Mucosa of descending colon (tissue), 3 donors: ENCODE measurements at regions not wholly inside any gene's neighbourhood (a gene's known extent, or its start where the extent isn't known, plus 50 kb on each side); places are given as distances from the start of the nearest gene placed in this dataset.
A peak's percentile ranks its signal among the peaks of the same experiment; 100 is the strongest.

Experiments
- ATAC-seq: fragments of 200-7000 bp; cut with Tn5 transposase; one replicate; pipeline ENCODE4 v1.9.1; 2020; ENCODE audit warnings: mild to moderate bottlenecking, moderate library complexity
- DNase-seq, 3 donors: peaks; one replicate each; pipeline ENCODE4 v3.0.0-alpha.2; 2020
- H3K36me3 ChIP-seq: fragments of 200-600 bp; one replicate; pipeline ENCODE4 v1.8.0; 2021; ENCODE audit warnings: low read depth, mild to moderate bottlenecking
- H3K4me1 ChIP-seq: fragments of 200-600 bp; one replicate; pipeline ENCODE4 v1.8.0; 2021; ENCODE audit warnings: low read depth, mild to moderate bottlenecking
- H3K4me3 ChIP-seq: fragments of 200-600 bp; one replicate; pipeline ENCODE4 v1.8.0; 2021; ENCODE audit warnings: mild to moderate bottlenecking
- H3K9me3 ChIP-seq: fragments of 200-600 bp; one replicate; pipeline ENCODE4 v1.8.0; 2021; ENCODE audit warnings: mild to moderate bottlenecking
- intact Hi-C, 2 donors: fragments of 100-400 bp; cut with DNase I in 1 of 2; cut with micrococcal nuclease in 1 of 2; formaldehyde crosslinking; loops; one replicate each; pipeline versions ENCODE4 v1.11.0 to v1.11.1; 2022; cut with DNase I, micrococcal nuclease
- TF ChIP-seq, protein P1 (sequence below): fragments of 200-600 bp; IDR thresholded peaks from one replicate; pipeline ENCODE4 v1.8.0; 2022; ENCODE audit warnings: antibody characterized with exemption, mild to moderate bottlenecking
- donor health status: DM: no; HTN: no; CAD: no; lungs with moderate emphysema.
- donor health status: DM: no; HTN: no; CAD: no.
- donor health status: DM: no; HTN: yes; CAD: no.

GRCh38 chr20:19074356-19074755, 138.1 kb upstream of the SLC24A3 start:
- Histone ChIP-seq H3K36me3 (no peaks in the 10 kb centered on the region), H3K4me1 (no peaks in the 10 kb centered on the region), H3K4me3 (no peak overlapping the region), H3K9me3 (no peaks in the 10 kb centered on the region)
- no peak for DNase-seq
- intact Hi-C loops, result no loop called here
- TF ChIP-seq, protein P1, sequence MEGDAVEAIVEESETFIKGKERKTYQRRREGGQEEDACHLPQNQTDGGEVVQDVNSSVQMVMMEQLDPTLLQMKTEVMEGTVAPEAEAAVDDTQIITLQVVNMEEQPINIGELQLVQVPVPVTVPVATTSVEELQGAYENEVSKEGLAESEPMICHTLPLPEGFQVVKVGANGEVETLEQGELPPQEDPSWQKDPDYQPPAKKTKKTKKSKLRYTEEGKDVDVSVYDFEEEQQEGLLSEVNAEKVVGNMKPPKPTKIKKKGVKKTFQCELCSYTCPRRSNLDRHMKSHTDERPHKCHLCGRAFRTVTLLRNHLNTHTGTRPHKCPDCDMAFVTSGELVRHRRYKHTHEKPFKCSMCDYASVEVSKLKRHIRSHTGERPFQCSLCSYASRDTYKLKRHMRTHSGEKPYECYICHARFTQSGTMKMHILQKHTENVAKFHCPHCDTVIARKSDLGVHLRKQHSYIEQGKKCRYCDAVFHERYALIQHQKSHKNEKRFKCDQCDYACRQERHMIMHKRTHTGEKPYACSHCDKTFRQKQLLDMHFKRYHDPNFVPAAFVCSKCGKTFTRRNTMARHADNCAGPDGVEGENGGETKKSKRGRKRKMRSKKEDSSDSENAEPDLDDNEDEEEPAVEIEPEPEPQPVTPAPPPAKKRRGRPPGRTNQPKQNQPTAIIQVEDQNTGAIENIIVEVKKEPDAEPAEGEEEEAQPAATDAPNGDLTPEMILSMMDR, result no peak
- no peak for ATAC-seq

- DNase-seq (peak in 1 of 3 donors; percentile 50), ATAC-seq (peak; percentile 30)
- Histone ChIP-seq H3K4me3 (no peak overlapping the region), H3K4me1 (no peaks in the 10 kb centered on the region), H3K36me3 (no peaks in the 10 kb centered on the region), H3K9me3 (no peaks in the 10 kb centered on the region)
- TF ChIP-seq, protein P1, result no peak
- intact Hi-C loops, result no loop called here
These were observed 137.5 kb upstream of the SLC24A3 start for GRCh38 chr20:19074828-19075516.

DNA sequence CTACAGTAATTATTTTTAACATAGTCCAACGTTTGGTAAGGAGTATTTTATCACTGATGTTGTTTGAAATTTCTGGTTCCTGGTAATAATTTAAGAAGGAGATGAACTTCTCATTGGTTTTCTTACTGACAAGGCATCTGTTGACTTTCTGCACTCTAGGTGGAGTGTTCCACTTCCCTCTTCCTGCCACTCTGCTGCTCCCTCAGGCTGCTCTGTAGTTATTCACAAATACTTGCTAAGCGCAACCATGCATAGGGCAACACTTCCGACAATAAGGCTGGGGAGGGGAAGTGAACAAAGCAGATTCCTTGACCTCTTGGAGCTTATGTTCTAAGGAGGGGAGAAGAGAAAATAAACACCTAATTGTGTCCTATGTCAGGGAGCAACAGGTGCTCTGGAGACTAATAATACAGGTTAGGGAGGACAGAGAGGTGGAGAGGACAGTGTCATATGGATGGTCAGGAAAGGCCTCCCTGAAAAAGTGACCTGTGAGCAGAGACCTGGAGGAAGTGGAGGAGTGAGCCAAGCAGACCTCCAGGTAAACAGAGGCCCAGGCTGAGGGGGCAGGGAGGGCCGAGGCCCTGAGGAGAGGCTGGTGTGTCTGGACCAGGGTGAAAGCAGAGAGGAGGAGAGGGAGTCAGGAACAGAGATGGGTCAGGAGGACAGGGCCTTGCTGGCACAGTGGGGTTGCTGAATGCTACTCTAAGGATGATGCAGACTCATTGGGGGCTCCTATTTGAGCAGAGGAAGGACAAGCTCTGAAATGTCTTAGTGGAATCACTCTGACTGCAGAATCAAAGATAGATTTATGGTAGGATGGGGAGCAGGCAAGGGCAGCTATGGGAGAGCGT, 134.8 kb upstream of the SLC24A3 start:
- Histone ChIP-seq H3K4me1 (no peaks in the 10 kb centered on the region), H3K9me3 (no peaks in the 10 kb centered on the region), H3K4me3 (no peak overlapping the region), H3K36me3 (no peaks in the 10 kb centered on the region)
- peak; percentile 33 for ATAC-seq
- DNase-seq, result no peak
- TF ChIP-seq, protein P1, result no peak
- intact Hi-C loops, result no loop called here

- intact Hi-C loops, result no loop called here
- Histone ChIP-seq H3K4me3 (no peak overlapping the region), H3K4me1 (no peaks in the 10 kb centered on the region), H3K9me3 (no peaks in the 10 kb centered on the region), H3K36me3 (no peaks in the 10 kb centered on the region)
- DNase-seq, result no peak
- ATAC-seq, result no peak
- TF ChIP-seq, protein P1, result no peak
These were observed 133.7 kb upstream of the SLC24A3 start for GRCh38 chr20:19078448-19079373.

DNA sequence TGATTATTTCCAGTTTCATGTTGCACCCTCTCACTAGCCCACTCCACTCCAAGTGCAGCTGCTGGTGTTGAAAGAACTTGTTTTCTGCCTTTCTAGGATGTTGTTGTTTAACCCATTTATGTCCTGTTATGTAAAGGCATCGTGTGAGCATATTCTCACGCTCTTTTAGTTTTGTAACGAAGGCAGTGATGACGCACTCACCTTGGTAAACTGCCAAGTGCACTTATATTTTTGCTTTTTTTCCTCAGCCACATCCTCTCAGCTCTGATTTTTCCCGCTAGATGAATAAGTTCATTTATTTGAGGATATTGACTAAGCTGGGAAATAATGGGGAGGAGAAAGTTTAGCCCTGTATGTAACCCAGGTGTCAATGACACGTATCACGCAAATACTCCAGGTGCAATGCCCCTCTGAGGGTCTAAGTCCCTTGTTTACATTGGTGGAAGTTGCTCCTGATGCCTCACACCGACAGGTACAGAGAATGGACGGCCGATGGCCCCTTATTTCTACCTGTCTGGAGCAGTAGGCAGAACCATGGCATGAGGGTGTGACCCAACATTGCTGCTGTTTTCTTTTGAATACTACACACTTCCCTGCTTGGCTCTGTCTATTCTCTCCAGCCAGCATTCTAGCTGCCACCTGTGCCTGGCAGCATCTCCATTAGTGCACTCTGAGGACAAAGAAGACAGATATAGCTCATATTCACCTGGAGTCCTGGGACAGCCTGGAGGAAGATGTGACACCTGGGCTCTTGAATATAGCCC, 132.7 kb upstream of the SLC24A3 start:
- intact Hi-C loops, result no loop called here
- TF ChIP-seq, protein P1, result no peak
- Histone ChIP-seq H3K36me3 (no peaks in the 10 kb centered on the region), H3K9me3 (no peaks in the 10 kb centered on the region), H3K4me3 (no peak overlapping the region), H3K4me1 (no peaks in the 10 kb centered on the region)
- no peak for ATAC-seq
- no peak for DNase-seq
